GM20000 (cell line): ENCODE measurements at regions not wholly inside any gene's neighbourhood (a gene's known extent, or its start where the extent isn't known, plus 50 kb on each side); places are given as distances from the start of the nearest gene placed in this dataset.
A peak's percentile ranks its signal among the peaks of the same experiment; 100 is the strongest.
"Not testable (repeated sequence)": the region's sequence is repeated elsewhere in the genome, so short reads cannot be mapped to it uniquely, and the experiment has no call there.

ENCODE experiments used
- DNase-seq: peaks from one replicate; pipeline ENCODE4 v3.0.0; 2012; ENCODE audit warnings: low spot score
- CTCF ChIP-seq: IDR thresholded peaks from 2 replicates; pipeline ENCODE4 v1.5.1; 2012; ENCODE audit warnings: mild to moderate bottlenecking, control low read depth; ENCODE audit errors: extremely low read depth, missing control alignments

GRCh38 chr14:88092529-88092928, 87.6 kb downstream of the GPR65 start:
- no peak for TF ChIP-seq CTCF

DNA sequence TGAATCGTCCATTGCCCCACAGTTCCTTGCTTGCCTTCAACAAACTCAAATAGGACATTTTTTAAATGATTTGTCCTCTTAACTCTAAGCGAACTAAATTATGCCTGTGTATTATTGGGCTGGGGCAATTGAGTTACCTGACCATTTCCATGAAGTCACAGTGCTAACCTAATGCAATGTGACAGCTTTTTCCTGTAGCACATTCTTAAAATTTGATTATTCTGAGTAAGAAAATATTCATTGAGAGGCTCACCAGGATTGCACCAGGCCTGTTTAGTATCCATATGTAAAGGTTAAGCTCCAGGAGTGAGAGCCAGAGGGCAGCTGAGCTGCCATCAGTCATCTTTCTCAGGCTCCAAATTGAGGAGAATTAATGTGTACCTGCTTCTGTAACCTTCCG, 90.9 kb downstream of the GPR65 start:
- DNase-seq: no peak
- TF ChIP-seq CTCF: no peak

More at GRCh38 chr14:88092529-88092928, 87.6 kb downstream of the GPR65 start:
- no peak for DNase-seq

DNA sequence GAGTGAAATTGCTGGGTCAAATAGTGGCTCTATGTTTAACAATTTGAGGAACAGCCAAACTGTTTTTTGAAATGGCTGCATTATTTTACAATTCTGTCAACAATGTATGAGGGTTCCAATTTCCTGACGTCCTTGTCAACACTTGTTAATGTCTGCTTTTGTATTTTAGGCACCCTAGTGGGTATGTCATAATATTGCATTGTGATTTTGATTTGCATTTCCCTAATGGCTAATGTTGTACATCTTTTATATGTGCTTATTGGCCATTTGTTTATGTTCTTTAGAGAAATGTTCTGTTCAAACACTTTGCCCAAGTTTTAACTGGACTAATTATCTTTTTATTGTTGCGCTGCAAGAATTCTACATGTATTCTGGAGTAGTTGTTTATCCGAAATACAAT, 93.2 kb downstream of the GPR65 start:
- no peak for DNase-seq
- no peak for TF ChIP-seq CTCF

GRCh38 chr14:88104710-88105109, 99.8 kb downstream of the GPR65 start:
- no peak for DNase-seq
- no peak for TF ChIP-seq CTCF

GRCh38 chr14:88106377-88106776, 101.4 kb downstream of the GPR65 start:
- no peak for TF ChIP-seq CTCF
- DNase-seq: no peak

GRCh38 chr14:88127669-88128068, 122.7 kb downstream of the GPR65 start:
- DNase-seq: not testable (repeated sequence)

DNA sequence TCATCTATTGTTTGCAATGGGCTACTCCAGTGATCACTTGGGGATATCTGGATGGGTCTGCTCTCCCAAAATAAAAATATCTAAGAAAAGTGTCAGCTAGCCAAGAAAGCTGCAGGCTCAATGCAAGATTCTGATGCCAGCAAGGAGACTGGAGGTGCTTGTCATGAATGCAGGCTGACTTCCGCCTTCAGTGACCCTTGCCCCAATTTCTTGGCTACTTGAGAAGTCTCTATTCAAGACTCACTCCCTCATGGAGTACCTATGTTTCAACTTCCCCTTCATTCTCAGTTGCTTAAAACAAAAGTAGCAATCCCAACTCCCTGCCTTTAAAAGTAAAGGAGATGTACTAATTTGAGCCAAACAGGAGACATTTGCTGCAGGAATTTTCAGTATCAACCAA, 123.9 kb downstream of the GPR65 start:
- DNase-seq: no peak
- TF ChIP-seq CTCF: no peak

DNA sequence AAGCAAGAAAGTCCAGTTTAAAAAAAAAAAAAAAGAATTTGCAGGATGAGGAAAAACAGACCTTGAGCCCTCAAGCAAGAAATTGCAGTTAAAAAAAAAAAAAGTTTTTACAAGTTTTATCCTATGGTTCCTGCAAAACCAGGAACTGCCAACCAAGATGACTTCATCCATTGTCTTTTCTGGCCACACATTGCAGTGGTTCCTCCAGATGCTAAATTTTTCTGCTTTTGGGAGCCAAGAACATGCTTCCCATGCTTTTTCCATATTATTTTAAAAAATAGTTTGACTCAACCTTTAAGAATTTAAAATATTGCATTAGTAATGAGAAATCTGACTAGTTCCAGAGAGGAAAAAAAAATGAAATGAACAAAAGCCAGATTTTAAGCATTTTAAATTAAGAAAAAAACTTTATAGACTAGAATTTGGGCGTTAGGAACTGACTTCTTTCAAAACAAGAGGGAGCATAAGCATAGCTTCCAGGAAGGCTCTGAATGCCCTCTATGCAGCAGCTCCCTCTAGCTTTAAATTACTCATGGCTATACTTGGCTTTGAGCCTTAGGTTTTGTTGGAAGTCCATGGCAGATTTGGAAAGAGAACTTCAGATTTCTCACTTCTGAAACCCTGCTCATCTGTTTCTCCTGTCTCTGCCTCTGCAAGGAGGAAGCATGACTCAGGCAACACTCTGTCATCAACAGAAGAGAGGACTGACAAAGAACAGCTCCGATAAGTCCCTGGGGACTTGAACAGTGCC, 124.5 kb downstream of the GPR65 start:
- DNase-seq: peak; percentile 9
- TF ChIP-seq CTCF: no peak
